ENCODE measurements at regions not wholly inside any gene's neighbourhood (a gene's known extent, or its start where the extent isn't known, plus 50 kb on each side); places are given as distances from the start of the nearest gene placed in this dataset.

DNA sequence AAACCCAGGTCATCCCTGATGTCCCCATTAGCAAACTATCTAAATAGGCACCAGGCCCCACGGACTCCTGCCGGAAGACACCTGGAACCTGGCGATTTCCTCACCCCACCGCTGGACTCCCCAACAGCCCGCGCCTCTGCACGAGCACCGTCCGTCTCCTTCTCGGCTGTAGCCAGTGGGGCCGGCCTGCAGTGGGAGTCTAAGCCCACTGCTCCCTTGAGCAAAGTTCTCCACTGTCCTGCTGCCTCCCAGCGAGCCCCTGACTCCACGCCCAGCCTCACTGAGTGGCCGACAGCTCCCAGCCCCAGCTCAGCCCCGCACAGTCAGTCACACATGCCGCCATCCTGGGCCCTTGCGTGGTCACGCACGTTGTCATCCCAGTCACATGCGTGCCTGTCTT lies 211.3 kb upstream of the PPP2R2D start:
- no peak overlapping the region for H2BK20ac ChIP-seq (ENCODE audit: low read depth, low read length, poor library complexity, severe bottlenecking)
- H4K5ac ChIP-seq (ENCODE audit: insufficient read length, low read depth, low read length) = no peak overlapping the region
- TF ChIP-seq, protein P1, sequence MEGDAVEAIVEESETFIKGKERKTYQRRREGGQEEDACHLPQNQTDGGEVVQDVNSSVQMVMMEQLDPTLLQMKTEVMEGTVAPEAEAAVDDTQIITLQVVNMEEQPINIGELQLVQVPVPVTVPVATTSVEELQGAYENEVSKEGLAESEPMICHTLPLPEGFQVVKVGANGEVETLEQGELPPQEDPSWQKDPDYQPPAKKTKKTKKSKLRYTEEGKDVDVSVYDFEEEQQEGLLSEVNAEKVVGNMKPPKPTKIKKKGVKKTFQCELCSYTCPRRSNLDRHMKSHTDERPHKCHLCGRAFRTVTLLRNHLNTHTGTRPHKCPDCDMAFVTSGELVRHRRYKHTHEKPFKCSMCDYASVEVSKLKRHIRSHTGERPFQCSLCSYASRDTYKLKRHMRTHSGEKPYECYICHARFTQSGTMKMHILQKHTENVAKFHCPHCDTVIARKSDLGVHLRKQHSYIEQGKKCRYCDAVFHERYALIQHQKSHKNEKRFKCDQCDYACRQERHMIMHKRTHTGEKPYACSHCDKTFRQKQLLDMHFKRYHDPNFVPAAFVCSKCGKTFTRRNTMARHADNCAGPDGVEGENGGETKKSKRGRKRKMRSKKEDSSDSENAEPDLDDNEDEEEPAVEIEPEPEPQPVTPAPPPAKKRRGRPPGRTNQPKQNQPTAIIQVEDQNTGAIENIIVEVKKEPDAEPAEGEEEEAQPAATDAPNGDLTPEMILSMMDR (conservative IDR thresholded peaks at IDR 0.05) = no peak
- Mint-ChIP-seq H3K4me3 (no peak overlapping the region), H3K27ac (no peak overlapping the region), H3K36me3 (ENCODE audit: insufficient read depth in 1 of 3, low read depth in 3 of 3) (no peaks in the 10 kb centered on the region; a peak in 1 of 7 replicates), H3K27me3 (ENCODE audit: low read depth) (no peaks in the 10 kb centered on the region; the same call in 1 of the 2 replicates), H3K9me3 (no peaks in the 10 kb centered on the region), H3K4me1 (peaks cover 6 to 12% of the 10 kb centered on the region in 2 experiments; a peak in 3 of 4 replicates)
- no peak overlapping the region for H4K91ac ChIP-seq (ENCODE audit: insufficient read length, low read depth, low read length)
- no peak overlapping the region for H3K18ac ChIP-seq (ENCODE audit: insufficient read length, low read depth, low read length)
- no CpG with 5 or more reads among the region's 20 CpGs for WGBS (ENCODE audit: extremely low coverage, insufficient read length, low lambda C conversion rate)
- H3K27ac ChIP-seq (ENCODE audit: insufficient read length, low read depth, low read length) = no peak overlapping the region
- H3K23ac ChIP-seq (ENCODE audit: insufficient read length, low read depth, low read length) = no peak overlapping the region
- H2BK15ac ChIP-seq (ENCODE audit: low read depth, low read length) = no peak overlapping the region
- no peak overlapping the region for H4K8ac ChIP-seq (replicated peaks; ENCODE audit: insufficient read length, low read depth, low read length)
- no peaks in the 10 kb centered on the region for H3K79me1 ChIP-seq (ENCODE audit: insufficient read depth, low read depth, low read length, poor library complexity, severe bottlenecking)
- H2BK12ac ChIP-seq (ENCODE audit: insufficient read length, low read depth, low read length) = no peak overlapping the region
- no peaks in the 10 kb centered on the region for H3K9me3 ChIP-seq (ENCODE audit: control insufficient read depth, low read depth, low read length)
- peaks cover 4% of the 10 kb centered on the region; the same call in 1 of the 2 replicates for H3K4me1 ChIP-seq (ENCODE audit: insufficient read depth, low read length)
- no peak overlapping the region for H3K4ac ChIP-seq (ENCODE audit: low read depth, low read length)
- no peaks in the 10 kb centered on the region for H3K27me3 ChIP-seq (ENCODE audit: insufficient read depth, low read length)
- H2AFZ ChIP-seq (ENCODE audit: low read length) = no peak overlapping the region
- no peaks in the 10 kb centered on the region for H4K20me1 ChIP-seq (ENCODE audit: control insufficient read depth, insufficient read depth, insufficient read length)
- H3K56ac ChIP-seq (ENCODE audit: insufficient read length, low read depth, low read length) = no peak overlapping the region
- no peak overlapping the region for H2AK5ac ChIP-seq (ENCODE audit: insufficient read length, low read length)
- H3T11ph ChIP-seq (ENCODE audit: low read length) = no peak overlapping the region
- no peak overlapping the region for H3K14ac ChIP-seq (ENCODE audit: insufficient read depth, low read length)
- DNase-seq = no peak
- no peaks in the 10 kb centered on the region for H3K79me2 ChIP-seq (ENCODE audit: insufficient read depth, low read length)
- no peak overlapping the region for H2BK5ac ChIP-seq (ENCODE audit: insufficient read length, low read length)
- no peaks in the 10 kb centered on the region for H3K23me2 ChIP-seq (ENCODE audit: insufficient read length, low read depth, low read length, poor library complexity, severe bottlenecking)
- no peak overlapping the region for H2BK120ac ChIP-seq (ENCODE audit: low read depth, low read length, poor library complexity, severe bottlenecking)
- H3K4me2 ChIP-seq (ENCODE audit: insufficient read depth, insufficient read length, low read length) = no peak overlapping the region
- H3K9ac ChIP-seq (ENCODE audit: extremely low read depth, insufficient read length, low read length) = no peak overlapping the region
